ENCODE measurements at regions not wholly inside any gene's neighbourhood (a gene's known extent, or its start where the extent isn't known, plus 50 kb on each side); places are given as distances from the start of the nearest gene placed in this dataset.

DNA sequence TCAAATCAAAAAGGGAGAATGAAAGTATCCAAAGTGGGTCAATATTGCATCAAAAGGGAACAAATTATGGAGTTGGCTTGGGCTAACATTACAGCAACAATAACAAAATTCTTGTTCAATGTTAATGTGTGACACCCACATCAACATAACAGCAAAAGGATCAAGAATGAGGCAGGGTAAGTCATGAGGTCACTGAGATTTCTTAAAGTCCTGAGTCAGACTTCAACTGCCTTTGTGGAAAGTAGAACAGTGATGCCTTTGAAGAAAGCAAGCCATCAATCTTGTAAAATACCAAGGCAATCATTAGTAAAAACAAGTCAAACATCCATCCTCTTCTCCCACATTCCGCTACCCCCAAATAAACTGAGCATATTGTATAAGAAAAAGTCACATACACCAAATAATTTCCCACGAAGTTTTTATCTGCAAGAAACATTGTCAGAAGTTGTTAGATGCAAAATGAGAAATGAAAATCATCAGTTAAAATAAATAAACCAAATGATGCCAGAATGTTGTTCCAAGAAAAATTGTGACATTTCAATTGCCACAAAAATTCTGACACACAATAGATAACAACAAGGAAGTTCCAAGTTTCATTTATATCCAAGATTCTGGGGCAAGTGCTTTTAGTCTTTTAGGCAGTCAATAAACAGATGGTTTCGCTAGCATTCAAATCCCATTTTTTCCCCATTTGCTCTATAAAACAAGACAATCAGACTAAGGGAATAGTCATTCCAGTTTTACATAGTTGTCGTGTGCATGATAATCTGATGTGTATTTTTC lies 216.1 kb upstream of the SETBP1 start (continued):
- TF ChIP-seq, protein P1, sequence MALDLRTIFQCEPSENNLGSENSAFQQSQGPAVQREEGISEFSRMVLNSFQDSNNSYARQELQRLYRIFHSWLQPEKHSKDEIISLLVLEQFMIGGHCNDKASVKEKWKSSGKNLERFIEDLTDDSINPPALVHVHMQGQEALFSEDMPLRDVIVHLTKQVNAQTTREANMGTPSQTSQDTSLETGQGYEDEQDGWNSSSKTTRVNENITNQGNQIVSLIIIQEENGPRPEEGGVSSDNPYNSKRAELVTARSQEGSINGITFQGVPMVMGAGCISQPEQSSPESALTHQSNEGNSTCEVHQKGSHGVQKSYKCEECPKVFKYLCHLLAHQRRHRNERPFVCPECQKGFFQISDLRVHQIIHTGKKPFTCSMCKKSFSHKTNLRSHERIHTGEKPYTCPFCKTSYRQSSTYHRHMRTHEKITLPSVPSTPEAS (tag by site-specific recombination; IDR thresholded peaks at IDR 0.05): no peak
- TF ChIP-seq YY1 (tag by site-specific recombination; IDR thresholded peaks at IDR 0.05): no peak
- no peak for TF ChIP-seq ZNF416 (tag by site-specific recombination; IDR thresholded peaks at IDR 0.05)
- TF ChIP-seq, protein P2, sequence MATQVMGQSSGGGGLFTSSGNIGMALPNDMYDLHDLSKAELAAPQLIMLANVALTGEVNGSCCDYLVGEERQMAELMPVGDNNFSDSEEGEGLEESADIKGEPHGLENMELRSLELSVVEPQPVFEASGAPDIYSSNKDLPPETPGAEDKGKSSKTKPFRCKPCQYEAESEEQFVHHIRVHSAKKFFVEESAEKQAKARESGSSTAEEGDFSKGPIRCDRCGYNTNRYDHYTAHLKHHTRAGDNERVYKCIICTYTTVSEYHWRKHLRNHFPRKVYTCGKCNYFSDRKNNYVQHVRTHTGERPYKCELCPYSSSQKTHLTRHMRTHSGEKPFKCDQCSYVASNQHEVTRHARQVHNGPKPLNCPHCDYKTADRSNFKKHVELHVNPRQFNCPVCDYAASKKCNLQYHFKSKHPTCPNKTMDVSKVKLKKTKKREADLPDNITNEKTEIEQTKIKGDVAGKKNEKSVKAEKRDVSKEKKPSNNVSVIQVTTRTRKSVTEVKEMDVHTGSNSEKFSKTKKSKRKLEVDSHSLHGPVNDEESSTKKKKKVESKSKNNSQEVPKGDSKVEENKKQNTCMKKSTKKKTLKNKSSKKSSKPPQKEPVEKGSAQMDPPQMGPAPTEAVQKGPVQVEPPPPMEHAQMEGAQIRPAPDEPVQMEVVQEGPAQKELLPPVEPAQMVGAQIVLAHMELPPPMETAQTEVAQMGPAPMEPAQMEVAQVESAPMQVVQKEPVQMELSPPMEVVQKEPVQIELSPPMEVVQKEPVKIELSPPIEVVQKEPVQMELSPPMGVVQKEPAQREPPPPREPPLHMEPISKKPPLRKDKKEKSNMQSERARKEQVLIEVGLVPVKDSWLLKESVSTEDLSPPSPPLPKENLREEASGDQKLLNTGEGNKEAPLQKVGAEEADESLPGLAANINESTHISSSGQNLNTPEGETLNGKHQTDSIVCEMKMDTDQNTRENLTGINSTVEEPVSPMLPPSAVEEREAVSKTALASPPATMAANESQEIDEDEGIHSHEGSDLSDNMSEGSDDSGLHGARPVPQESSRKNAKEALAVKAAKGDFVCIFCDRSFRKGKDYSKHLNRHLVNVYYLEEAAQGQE (tag by site-specific recombination; IDR thresholded peaks at IDR 0.05): no peak
- no peak for TF ChIP-seq ZNF776 (tag by site-specific recombination; IDR thresholded peaks at IDR 0.05; ENCODE audit: borderline replicate concordance)
- TF ChIP-seq, protein P3, sequence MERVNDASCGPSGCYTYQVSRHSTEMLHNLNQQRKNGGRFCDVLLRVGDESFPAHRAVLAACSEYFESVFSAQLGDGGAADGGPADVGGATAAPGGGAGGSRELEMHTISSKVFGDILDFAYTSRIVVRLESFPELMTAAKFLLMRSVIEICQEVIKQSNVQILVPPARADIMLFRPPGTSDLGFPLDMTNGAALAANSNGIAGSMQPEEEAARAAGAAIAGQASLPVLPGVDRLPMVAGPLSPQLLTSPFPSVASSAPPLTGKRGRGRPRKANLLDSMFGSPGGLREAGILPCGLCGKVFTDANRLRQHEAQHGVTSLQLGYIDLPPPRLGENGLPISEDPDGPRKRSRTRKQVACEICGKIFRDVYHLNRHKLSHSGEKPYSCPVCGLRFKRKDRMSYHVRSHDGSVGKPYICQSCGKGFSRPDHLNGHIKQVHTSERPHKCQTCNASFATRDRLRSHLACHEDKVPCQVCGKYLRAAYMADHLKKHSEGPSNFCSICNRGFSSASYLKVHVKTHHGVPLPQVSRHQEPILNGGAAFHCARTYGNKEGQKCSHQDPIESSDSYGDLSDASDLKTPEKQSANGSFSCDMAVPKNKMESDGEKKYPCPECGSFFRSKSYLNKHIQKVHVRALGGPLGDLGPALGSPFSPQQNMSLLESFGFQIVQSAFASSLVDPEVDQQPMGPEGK (tag by site-specific recombination; IDR thresholded peaks at IDR 0.05): no peak
- TF ChIP-seq REPIN1 (tag by site-specific recombination; IDR thresholded peaks at IDR 0.05; ENCODE audit: low read depth): no peak

DNA sequence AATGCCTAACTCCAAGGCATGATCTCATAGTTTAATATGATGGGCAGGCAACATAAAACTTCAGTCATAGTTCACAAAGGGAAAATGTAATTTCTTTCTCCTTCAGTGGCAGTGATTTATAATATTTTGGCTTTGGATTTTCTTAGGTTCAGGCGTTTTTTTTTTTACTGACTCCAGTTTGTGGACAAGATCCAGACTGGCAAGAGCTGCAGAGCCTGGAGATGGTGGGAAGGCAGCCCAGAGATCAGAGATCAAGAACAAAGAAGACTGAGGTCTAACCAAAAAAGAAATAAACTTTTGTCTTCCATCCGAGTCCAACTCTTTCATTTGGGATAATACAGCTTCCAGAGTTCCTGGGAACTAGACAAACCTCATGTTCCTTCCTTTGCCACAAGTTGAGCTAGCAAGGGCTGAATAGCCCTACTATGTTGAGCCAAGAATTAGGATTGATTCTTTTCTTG lies 215.3 kb upstream of the SETBP1 start:
- Histone ChIP-seq H3K4me1 (ENCODE audit: control insufficient read depth, insufficient read depth, low read length) (no peaks in the 10 kb centered on the region), H3K27ac (ENCODE audit: extremely low read depth, low read depth, low read length) (no peak overlapping the region), H3K4me3 (ENCODE audit: low read depth, low read length) (no peak overlapping the region), H3K36me3 (ENCODE audit: control insufficient read depth in 2 of 2, insufficient read depth in 1 of 2, low read length in 2 of 2) (no peaks in the 10 kb centered on the region), H3K9me3 (ENCODE audit: control insufficient read depth, insufficient read depth, low read depth, low read length) (no peaks in the 10 kb centered on the region)
- POLR2A ChIA-PET: no interaction called here
- no peak for TF ChIP-seq BCL11A (tag by site-specific recombination; IDR thresholded peaks at IDR 0.05; ENCODE audit: low read depth)
- TF ChIP-seq ZNF510 (tag by site-specific recombination; IDR thresholded peaks at IDR 0.05; ENCODE audit: insufficient replicate concordance): no peak
- TF ChIP-seq ZNF221 (tag by site-specific recombination; IDR thresholded peaks at IDR 0.05; ENCODE audit: borderline replicate concordance): no peak
- no peak for TF ChIP-seq ZSCAN23 (tag by site-specific recombination; IDR thresholded peaks at IDR 0.05)
- no peak for TF ChIP-seq ZNF292 (tag by site-specific recombination; IDR thresholded peaks at IDR 0.05; ENCODE audit: borderline replicate concordance, low read depth)
- TF ChIP-seq ZNF521 (tag by site-specific recombination; IDR thresholded peaks at IDR 0.05): no peak
- TF ChIP-seq KLF7 (tag by site-specific recombination; IDR thresholded peaks at IDR 0.05; ENCODE audit: borderline replicate concordance): no peak
- TF ChIP-seq ZNF791 (tag by site-specific recombination; IDR thresholded peaks at IDR 0.05): no peak
- TF ChIP-seq, protein P3 (tag by site-specific recombination; IDR thresholded peaks at IDR 0.05): no peak
- no peak for TF ChIP-seq ZNF391 (tag by site-specific recombination; IDR thresholded peaks at IDR 0.05; ENCODE audit: borderline replicate concordance, low read depth)
- TF ChIP-seq, protein P4, sequence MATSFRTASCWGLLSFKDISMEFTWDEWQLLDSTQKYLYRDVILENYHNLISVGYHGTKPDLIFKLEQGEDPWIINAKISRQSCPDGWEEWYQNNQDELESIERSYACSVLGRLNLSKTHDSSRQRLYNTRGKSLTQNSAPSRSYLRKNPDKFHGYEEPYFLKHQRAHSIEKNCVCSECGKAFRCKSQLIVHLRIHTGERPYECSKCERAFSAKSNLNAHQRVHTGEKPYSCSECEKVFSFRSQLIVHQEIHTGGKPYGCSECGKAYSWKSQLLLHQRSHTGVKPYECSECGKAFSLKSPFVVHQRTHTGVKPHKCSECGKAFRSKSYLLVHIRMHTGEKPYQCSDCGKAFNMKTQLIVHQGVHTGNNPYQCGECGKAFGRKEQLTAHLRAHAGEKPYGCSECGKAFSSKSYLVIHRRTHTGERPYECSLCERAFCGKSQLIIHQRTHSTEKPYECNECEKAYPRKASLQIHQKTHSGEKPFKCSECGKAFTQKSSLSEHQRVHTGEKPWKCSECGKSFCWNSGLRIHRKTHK (tag by site-specific recombination; IDR thresholded peaks at IDR 0.05): no peak
- no peak for TF ChIP-seq ZNF76 (tag by site-specific recombination; IDR thresholded peaks at IDR 0.05; ENCODE audit: borderline replicate concordance, low read depth)
- no peak for TF ChIP-seq ZNF354C (tag by site-specific recombination; IDR thresholded peaks at IDR 0.05; ENCODE audit: borderline replicate concordance, low read depth)
- TF ChIP-seq HOXD13 (CRISPR knock-in tag; IDR thresholded peaks at IDR 0.05; ENCODE audit: borderline replicate concordance): no peak
- CTCF ChIA-PET: no interaction called here

Data from HEK293 (cell line).